Keratinocyte (primary cell): ENCODE measurements at regions not wholly inside any gene's neighbourhood (a gene's known extent, or its start where the extent isn't known, plus 50 kb on each side); places are given as distances from the start of the nearest gene placed in this dataset.

Experiments
- DNase-seq: peaks from one replicate; pipeline ENCODE4 v3.0.0-alpha.2; 2011; ENCODE audit warnings: low read depth, missing footprints, low spot score
- FAIRE-seq: peaks from 2 replicates; lab custom pipeline; 2011; peaks lifted over from hg19 to GRCh38; lab: Jason Lieb, UNC
- H2AFZ ChIP-seq: 2 replicates; pipeline ENCODE4 v1.6.0; 2012; ENCODE audit warnings: low read length, control low read depth, inconsistent platforms; ENCODE audit not compliant: control insufficient read depth
- H3K27ac ChIP-seq: 2 replicates; pipeline ENCODE4 v1.5.1; 2011; ENCODE audit warnings: low read length; ENCODE audit not compliant: control insufficient read depth, insufficient read depth
- H3K27me3 ChIP-seq: 3 replicates; pipeline ENCODE4 v1.6.0; 2011; ENCODE audit warnings: low read length; ENCODE audit not compliant: control insufficient read depth, insufficient read depth; ENCODE audit errors: extremely low read depth
- H3K36me3 ChIP-seq, 2 experiments: 2 replicates in 1 of 2; 3 replicates in 1 of 2; pipeline ENCODE4 v1.5.1; 2011; ENCODE audit warnings: low read length in 2 of 2, mild to moderate bottlenecking in 1 of 2; ENCODE audit not compliant: control insufficient read depth in 2 of 2, insufficient read depth in 2 of 2; ENCODE audit errors: extremely low read depth in 1 of 2
- H3K4me1 ChIP-seq: 3 replicates; pipeline ENCODE4 v1.5.1; 2011; ENCODE audit warnings: low read length; ENCODE audit not compliant: control insufficient read depth, insufficient read depth; ENCODE audit errors: extremely low read depth
- H3K4me2 ChIP-seq: 3 replicates; pipeline ENCODE4 v1.6.0; 2011; ENCODE audit warnings: low read depth, low read length; ENCODE audit not compliant: control insufficient read depth, insufficient read depth; ENCODE audit errors: extremely low read depth
- H3K4me3 ChIP-seq, 3 experiments: fragments of 200-600 bp in 1 of 3; sonication (generic) in 1 of 3; 2 replicates in 2 of 3; 3 replicates in 1 of 3; pipeline ENCODE4 v1.5.1; 2011 to 2016; ENCODE audit warnings: low read length in 3 of 3, mild to moderate bottlenecking in 3 of 3, control low read depth in 2 of 3, inconsistent platforms in 1 of 3, low read depth in 1 of 3, mixed read lengths in 1 of 3, mixed run types in 1 of 3, moderate library complexity in 1 of 3; ENCODE audit not compliant: control insufficient read depth in 2 of 3, insufficient read depth in 2 of 3; ENCODE audit errors: extremely low read depth in 1 of 3
- H3K79me2 ChIP-seq: 2 replicates; pipeline ENCODE4 v1.6.0; 2012; ENCODE audit warnings: low read length; ENCODE audit not compliant: control insufficient read depth, insufficient read depth
- H3K9ac ChIP-seq: 3 replicates; pipeline ENCODE4 v1.6.0; 2011; ENCODE audit warnings: low read length; ENCODE audit not compliant: control insufficient read depth, insufficient read depth; ENCODE audit errors: extremely low read depth
- H3K9me1 ChIP-seq: 3 replicates; pipeline ENCODE4 v1.6.0; 2011; ENCODE audit warnings: low read length; ENCODE audit not compliant: control insufficient read depth, insufficient read depth; ENCODE audit errors: extremely low read depth
- H3K9me3 ChIP-seq: 2 replicates; pipeline ENCODE4 v1.5.1; 2012; ENCODE audit warnings: low read depth, low read length; ENCODE audit not compliant: control insufficient read depth
- H4K20me1 ChIP-seq: 3 replicates; pipeline ENCODE4 v1.6.0; 2011; ENCODE audit warnings: low read length; ENCODE audit not compliant: control insufficient read depth, insufficient read depth; ENCODE audit errors: extremely low read depth
- CTCF ChIP-seq, 3 experiments: IDR thresholded peaks in 1 of 3; conservative IDR thresholded peaks in 1 of 3; optimal IDR thresholded peaks in 1 of 3; 2 replicates in 2 of 3; 3 replicates in 1 of 3; pipeline versions ENCODE3 to v1.5.1; 2011; ENCODE audit warnings: low read length in 3 of 3, mild to moderate bottlenecking in 3 of 3, moderate library complexity in 2 of 3, control low read depth in 1 of 3, inconsistent platforms in 1 of 3; ENCODE audit not compliant: insufficient read depth in 2 of 3; ENCODE audit errors: extremely low read depth in 1 of 3
- EZH2 ChIP-seq: IDR thresholded peaks from one replicate; pipeline ENCODE4 v1.6.1; 2012; ENCODE audit warnings: inconsistent platforms, mild to moderate bottlenecking, low read length, moderate library complexity
- dilution Hi-C: fragments of 300-500 bp; cut with MboI; formaldehyde crosslinking; loops from one replicate; pipeline ENCODE4 v1.7.0; 2020; ENCODE audit warnings: low sequenced_read_pairs; ENCODE audit not compliant: extremely low pct_ligation_motif_present

- Histone ChIP-seq H3K4me3 (no peak overlapping the region), H3K27me3 (no peaks in the 10 kb centered on the region), H3K36me3 (no peaks in the 10 kb centered on the region), H3K9me1 (no peaks in the 10 kb centered on the region), H3K4me2 (no peak overlapping the region), H3K9me3 (no peaks in the 10 kb centered on the region), H3K27ac (no peak overlapping the region), H2AFZ (no peak overlapping the region), H3K4me1 (no peaks in the 10 kb centered on the region), H4K20me1 (no peaks in the 10 kb centered on the region), H3K79me2 (no peaks in the 10 kb centered on the region), H3K9ac (no peak overlapping the region)
- dilution Hi-C loops = no loop called here
- no peak for DNase-seq
- TF ChIP-seq CTCF (optimal IDR thresholded peaks at IDR 0.05 in 1 of 3, IDR thresholded peaks at IDR 0.05 in 1 of 3, conservative IDR thresholded peaks at IDR 0.05 in 1 of 3; ENCODE audit: extremely low read depth in 1 of 3, insufficient read depth in 2 of 3, low read length in 3 of 3) = no peak
- no peak for TF ChIP-seq EZH2
- no peak for FAIRE-seq
These were observed 318.4 kb downstream of the MAN2A1 start for GRCh38 chr5:110008131-110008530.

DNA sequence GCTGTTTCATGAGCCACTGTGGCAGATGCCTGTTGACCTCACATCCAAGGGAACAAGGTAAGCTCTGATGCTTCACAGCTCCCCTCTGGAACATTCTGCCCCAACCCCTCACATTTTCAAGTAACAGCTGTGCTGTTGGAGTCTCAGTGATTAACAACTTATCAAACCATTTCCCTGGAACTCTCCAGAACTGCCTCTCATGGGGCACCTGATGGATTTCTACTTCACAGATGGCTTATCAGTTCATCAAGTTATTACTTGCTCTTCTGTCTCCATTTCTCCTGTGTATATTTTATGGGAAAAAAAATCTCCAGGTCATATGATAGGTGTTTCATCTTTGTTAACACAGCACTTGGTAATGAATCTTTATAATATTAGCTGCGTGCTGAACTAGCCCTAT, 322.4 kb downstream of the MAN2A1 start:
- Histone ChIP-seq H4K20me1 (no peaks in the 10 kb centered on the region), H3K27ac (no peak overlapping the region), H3K9me1 (no peaks in the 10 kb centered on the region), H3K9ac (no peak overlapping the region), H3K79me2 (no peaks in the 10 kb centered on the region), H3K4me1 (no peaks in the 10 kb centered on the region), H3K4me3 (no peak overlapping the region), H3K36me3 (no peaks in the 10 kb centered on the region), H3K4me2 (no peak overlapping the region), H3K9me3 (no peaks in the 10 kb centered on the region), H2AFZ (no peak overlapping the region), H3K27me3 (no peaks in the 10 kb centered on the region)
- DNase-seq = no peak
- no peak for FAIRE-seq
- dilution Hi-C loops = no loop called here
- no peak for TF ChIP-seq EZH2
- TF ChIP-seq CTCF (optimal IDR thresholded peaks at IDR 0.05 in 1 of 3, IDR thresholded peaks at IDR 0.05 in 1 of 3, conservative IDR thresholded peaks at IDR 0.05 in 1 of 3; ENCODE audit: extremely low read depth in 1 of 3, insufficient read depth in 2 of 3, low read length in 3 of 3) = no peak
